ENCODE measurements at regions not wholly inside any gene's neighbourhood (a gene's known extent, or its start where the extent isn't known, plus 50 kb on each side); places are given as distances from the start of the nearest gene placed in this dataset.

DNA sequence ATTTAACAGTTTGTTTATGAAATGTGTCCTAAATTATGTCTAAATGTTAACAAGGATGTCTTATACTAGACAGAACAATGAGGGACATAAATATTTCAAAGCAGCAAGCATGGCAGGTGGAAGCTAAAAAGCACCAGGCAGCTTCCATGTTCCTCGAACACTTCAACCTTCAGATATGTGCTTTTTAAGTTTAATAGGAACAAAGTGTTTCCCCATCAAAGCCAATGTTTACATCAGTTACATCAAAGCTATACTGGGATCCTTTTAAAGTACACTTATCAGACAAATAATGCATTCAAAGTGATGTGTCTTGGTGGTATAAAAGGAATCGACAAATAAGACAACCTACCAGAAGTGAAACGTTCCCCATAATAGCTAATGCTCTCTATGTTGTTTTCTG lies 2841.1 kb upstream of the PCDH20 start:
- peaks cover 4% of the 10 kb centered on the region; the same call in 1 of the 3 replicates for H3K9me3 Mint-ChIP-seq
- Histone ChIP-seq H4K20me1 (replicated peaks; ENCODE audit: insufficient read depth) (no peaks in the 10 kb centered on the region), H3K36me3 (ENCODE audit: insufficient read depth) (no peaks in the 10 kb centered on the region), H3F3A (replicated peaks; ENCODE audit: low read depth) (no peaks in the 10 kb centered on the region), H2AFZ (no peak overlapping the region), H3K4me3 (no peak overlapping the region), H3K4me2 (no peak overlapping the region), H3K79me2 (replicated peaks; ENCODE audit: insufficient read depth) (no peaks in the 10 kb centered on the region), H3K27me3 (ENCODE audit: insufficient read depth) (no peaks in the 10 kb centered on the region), H3K9me2 (ENCODE audit: insufficient read depth) (no peaks in the 10 kb centered on the region), H3K27ac (ENCODE audit: low read depth) (no peak overlapping the region), H3K4me1 (ENCODE audit: insufficient read depth) (no peaks in the 10 kb centered on the region)
- H3K27ac Mint-ChIP-seq, result no peak overlapping the region
- TF ChIP-seq ZNF114 (CRISPR knock-in tag; IDR thresholded peaks at IDR 0.05) (no peak), STAT1 (IDR thresholded peaks at IDR 0.05; ENCODE audit: unreplicated experiment) (no peak), NANOG (IDR thresholded peaks at IDR 0.05; ENCODE audit: borderline replicate concordance) (no peak), ZNF331 (CRISPR knock-in tag; IDR thresholded peaks at IDR 0.05; ENCODE audit: low read depth) (no peak), CREB1 (CRISPR knock-in tag; IDR thresholded peaks at IDR 0.05; ENCODE audit: low read depth) (no peak), POLR2AphosphoS5 (IDR thresholded peaks at IDR 0.05; ENCODE audit: low read depth) (no peak), EZH2phosphoT487 (IDR thresholded peaks at IDR 0.05; ENCODE audit: unreplicated experiment) (no peak), JUNB (IDR thresholded peaks at IDR 0.05; ENCODE audit: unreplicated experiment) (no peak), EZH2 (IDR thresholded peaks at IDR 0.05; ENCODE audit: low read depth, unreplicated experiment) (no peak)
- TF ChIP-seq, protein P1, sequence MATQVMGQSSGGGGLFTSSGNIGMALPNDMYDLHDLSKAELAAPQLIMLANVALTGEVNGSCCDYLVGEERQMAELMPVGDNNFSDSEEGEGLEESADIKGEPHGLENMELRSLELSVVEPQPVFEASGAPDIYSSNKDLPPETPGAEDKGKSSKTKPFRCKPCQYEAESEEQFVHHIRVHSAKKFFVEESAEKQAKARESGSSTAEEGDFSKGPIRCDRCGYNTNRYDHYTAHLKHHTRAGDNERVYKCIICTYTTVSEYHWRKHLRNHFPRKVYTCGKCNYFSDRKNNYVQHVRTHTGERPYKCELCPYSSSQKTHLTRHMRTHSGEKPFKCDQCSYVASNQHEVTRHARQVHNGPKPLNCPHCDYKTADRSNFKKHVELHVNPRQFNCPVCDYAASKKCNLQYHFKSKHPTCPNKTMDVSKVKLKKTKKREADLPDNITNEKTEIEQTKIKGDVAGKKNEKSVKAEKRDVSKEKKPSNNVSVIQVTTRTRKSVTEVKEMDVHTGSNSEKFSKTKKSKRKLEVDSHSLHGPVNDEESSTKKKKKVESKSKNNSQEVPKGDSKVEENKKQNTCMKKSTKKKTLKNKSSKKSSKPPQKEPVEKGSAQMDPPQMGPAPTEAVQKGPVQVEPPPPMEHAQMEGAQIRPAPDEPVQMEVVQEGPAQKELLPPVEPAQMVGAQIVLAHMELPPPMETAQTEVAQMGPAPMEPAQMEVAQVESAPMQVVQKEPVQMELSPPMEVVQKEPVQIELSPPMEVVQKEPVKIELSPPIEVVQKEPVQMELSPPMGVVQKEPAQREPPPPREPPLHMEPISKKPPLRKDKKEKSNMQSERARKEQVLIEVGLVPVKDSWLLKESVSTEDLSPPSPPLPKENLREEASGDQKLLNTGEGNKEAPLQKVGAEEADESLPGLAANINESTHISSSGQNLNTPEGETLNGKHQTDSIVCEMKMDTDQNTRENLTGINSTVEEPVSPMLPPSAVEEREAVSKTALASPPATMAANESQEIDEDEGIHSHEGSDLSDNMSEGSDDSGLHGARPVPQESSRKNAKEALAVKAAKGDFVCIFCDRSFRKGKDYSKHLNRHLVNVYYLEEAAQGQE (IDR thresholded peaks at IDR 0.05; ENCODE audit: unreplicated experiment), result no peak
- TF ChIP-seq, protein P2, sequence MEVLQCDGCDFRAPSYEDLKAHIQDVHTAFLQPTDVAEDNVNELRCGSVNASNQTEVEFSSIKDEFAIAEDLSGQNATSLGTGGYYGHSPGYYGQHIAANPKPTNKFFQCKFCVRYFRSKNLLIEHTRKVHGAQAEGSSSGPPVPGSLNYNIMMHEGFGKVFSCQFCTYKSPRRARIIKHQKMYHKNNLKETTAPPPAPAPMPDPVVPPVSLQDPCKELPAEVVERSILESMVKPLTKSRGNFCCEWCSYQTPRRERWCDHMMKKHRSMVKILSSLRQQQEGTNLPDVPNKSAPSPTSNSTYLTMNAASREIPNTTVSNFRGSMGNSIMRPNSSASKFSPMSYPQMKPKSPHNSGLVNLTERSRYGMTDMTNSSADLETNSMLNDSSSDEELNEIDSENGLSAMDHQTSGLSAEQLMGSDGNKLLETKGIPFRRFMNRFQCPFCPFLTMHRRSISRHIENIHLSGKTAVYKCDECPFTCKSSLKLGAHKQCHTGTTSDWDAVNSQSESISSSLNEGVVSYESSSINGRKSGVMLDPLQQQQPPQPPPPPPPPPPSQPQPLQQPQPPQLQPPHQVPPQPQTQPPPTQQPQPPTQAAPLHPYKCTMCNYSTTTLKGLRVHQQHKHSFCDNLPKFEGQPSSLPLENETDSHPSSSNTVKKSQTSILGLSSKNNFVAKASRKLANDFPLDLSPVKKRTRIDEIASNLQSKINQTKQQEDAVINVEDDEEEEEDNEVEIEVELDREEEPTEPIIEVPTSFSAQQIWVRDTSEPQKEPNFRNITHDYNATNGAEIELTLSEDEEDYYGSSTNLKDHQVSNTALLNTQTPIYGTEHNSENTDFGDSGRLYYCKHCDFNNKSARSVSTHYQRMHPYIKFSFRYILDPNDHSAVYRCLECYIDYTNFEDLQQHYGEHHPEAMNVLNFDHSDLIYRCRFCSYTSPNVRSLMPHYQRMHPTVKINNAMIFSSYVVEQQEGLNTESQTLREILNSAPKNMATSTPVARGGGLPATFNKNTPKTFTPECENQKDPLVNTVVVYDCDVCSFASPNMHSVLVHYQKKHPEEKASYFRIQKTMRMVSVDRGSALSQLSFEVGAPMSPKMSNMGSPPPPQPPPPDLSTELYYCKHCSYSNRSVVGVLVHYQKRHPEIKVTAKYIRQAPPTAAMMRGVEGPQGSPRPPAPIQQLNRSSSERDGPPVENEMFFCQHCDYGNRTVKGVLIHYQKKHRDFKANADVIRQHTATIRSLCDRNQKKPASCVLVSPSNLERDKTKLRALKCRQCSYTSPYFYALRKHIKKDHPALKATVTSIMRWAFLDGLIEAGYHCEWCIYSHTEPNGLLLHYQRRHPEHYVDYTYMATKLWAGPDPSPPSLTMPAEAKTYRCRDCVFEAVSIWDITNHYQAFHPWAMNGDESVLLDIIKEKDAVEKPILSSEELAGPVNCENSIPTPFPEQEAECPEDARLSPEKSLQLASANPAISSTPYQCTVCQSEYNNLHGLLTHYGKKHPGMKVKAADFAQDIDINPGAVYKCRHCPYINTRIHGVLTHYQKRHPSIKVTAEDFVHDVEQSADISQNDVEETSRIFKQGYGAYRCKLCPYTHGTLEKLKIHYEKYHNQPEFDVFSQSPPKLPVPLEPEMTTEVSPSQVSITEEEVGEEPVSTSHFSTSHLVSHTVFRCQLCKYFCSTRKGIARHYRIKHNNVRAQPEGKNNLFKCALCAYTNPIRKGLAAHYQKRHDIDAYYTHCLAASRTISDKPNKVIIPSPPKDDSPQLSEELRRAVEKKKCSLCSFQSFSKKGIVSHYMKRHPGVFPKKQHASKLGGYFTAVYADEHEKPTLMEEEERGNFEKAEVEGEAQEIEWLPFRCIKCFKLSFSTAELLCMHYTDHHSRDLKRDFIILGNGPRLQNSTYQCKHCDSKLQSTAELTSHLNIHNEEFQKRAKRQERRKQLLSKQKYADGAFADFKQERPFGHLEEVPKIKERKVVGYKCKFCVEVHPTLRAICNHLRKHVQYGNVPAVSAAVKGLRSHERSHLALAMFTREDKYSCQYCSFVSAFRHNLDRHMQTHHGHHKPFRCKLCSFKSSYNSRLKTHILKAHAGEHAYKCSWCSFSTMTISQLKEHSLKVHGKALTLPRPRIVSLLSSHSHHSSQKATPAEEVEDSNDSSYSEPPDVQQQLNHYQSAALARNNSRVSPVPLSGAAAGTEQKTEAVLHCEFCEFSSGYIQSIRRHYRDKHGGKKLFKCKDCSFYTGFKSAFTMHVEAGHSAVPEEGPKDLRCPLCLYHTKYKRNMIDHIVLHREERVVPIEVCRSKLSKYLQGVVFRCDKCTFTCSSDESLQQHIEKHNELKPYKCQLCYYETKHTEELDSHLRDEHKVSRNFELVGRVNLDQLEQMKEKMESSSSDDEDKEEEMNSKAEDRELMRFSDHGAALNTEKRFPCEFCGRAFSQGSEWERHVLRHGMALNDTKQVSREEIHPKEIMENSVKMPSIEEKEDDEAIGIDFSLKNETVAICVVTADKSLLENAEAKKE (CRISPR knock-in tag; IDR thresholded peaks at IDR 0.05), result no peak
- TF ChIP-seq, protein P3, sequence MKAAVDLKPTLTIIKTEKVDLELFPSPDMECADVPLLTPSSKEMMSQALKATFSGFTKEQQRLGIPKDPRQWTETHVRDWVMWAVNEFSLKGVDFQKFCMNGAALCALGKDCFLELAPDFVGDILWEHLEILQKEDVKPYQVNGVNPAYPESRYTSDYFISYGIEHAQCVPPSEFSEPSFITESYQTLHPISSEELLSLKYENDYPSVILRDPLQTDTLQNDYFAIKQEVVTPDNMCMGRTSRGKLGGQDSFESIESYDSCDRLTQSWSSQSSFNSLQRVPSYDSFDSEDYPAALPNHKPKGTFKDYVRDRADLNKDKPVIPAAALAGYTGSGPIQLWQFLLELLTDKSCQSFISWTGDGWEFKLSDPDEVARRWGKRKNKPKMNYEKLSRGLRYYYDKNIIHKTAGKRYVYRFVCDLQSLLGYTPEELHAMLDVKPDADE (IDR thresholded peaks at IDR 0.05), result no peak
- TF ChIP-seq, protein P4, sequence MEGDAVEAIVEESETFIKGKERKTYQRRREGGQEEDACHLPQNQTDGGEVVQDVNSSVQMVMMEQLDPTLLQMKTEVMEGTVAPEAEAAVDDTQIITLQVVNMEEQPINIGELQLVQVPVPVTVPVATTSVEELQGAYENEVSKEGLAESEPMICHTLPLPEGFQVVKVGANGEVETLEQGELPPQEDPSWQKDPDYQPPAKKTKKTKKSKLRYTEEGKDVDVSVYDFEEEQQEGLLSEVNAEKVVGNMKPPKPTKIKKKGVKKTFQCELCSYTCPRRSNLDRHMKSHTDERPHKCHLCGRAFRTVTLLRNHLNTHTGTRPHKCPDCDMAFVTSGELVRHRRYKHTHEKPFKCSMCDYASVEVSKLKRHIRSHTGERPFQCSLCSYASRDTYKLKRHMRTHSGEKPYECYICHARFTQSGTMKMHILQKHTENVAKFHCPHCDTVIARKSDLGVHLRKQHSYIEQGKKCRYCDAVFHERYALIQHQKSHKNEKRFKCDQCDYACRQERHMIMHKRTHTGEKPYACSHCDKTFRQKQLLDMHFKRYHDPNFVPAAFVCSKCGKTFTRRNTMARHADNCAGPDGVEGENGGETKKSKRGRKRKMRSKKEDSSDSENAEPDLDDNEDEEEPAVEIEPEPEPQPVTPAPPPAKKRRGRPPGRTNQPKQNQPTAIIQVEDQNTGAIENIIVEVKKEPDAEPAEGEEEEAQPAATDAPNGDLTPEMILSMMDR (conservative IDR thresholded peaks at IDR 0.05; ENCODE audit: low read depth in 2 of 2), result no peak
- H3K27me3 Mint-ChIP-seq (ENCODE audit: insufficient read depth, low read depth, poor library complexity), result no peaks in the 10 kb centered on the region
- no peak for ATAC-seq
- H3K4me3 Mint-ChIP-seq, result no peak overlapping the region
- peaks cover 3% of the 10 kb centered on the region; the same call in 1 of the 3 replicates for H3K36me3 Mint-ChIP-seq (ENCODE audit: low read depth)
- no peaks in the 10 kb centered on the region for H3K4me1 Mint-ChIP-seq
- DNase-seq (ENCODE audit: low spot score), result no peak

Measured in GM23338 (cell line).